HPDE6-E6E7 (cell line): ENCODE measurements at regions not wholly inside any gene's neighbourhood (a gene's known extent, or its start where the extent isn't known, plus 50 kb on each side); places are given as distances from the start of the nearest gene placed in this dataset.

Experiments used
- DNase-seq: peaks from one replicate; pipeline ENCODE4 v3.0.0; 2011; ENCODE audit warnings: missing footprints; ENCODE audit errors: extremely low spot score

GRCh38 chr1:212526111-212526491 lies 82.5 kb upstream of the ATF3 start:
- DNase-seq = no peak

- DNase-seq = no peak
Measured at GRCh38 chr1:212528501-212528900, 80.1 kb upstream of the ATF3 start.

- DNase-seq = no peak
Measured at GRCh38 chr1:212529211-212529741, 79.3 kb upstream of the ATF3 start.

- no peak for DNase-seq
Measured at GRCh38 chr1:212531267-212531666, 77.3 kb upstream of the ATF3 start.

- no peak for DNase-seq
Measured at GRCh38 chr1:212531796-212532195, 76.8 kb upstream of the ATF3 start.

- no peak for DNase-seq
Measured at GRCh38 chr1:212532469-212533147, 76.0 kb upstream of the ATF3 start.

- DNase-seq = no peak
Measured at GRCh38 chr1:212533148-212533517, 75.4 kb upstream of the ATF3 start.

GRCh38 chr1:212536586-212536985 lies 72.0 kb upstream of the ATF3 start:
- no peak for DNase-seq

- DNase-seq = no peak
Measured at GRCh38 chr1:212537610-212538009, 71.0 kb upstream of the ATF3 start.

GRCh38 chr1:212539737-212540430 lies 68.7 kb upstream of the ATF3 start:
- no peak for DNase-seq

- no peak for DNase-seq
Measured at GRCh38 chr1:212542761-212543187, 65.8 kb upstream of the ATF3 start.

- DNase-seq = no peak
Measured at GRCh38 chr1:212544110-212544509, 64.5 kb upstream of the ATF3 start.

GRCh38 chr1:212545941-212546635 lies 62.5 kb upstream of the ATF3 start:
- DNase-seq = no peak

- no peak for DNase-seq
Measured at GRCh38 chr1:212549503-212550017, 59.0 kb upstream of the ATF3 start.

GRCh38 chr1:212551929-212552328 lies 56.6 kb upstream of the ATF3 start:
- DNase-seq = no peak

- DNase-seq = no peak
Measured at GRCh38 chr1:212553676-212554075, 54.9 kb upstream of the ATF3 start.

GRCh38 chr1:212554401-212554800 lies 54.2 kb upstream of the ATF3 start:
- no peak for DNase-seq

GRCh38 chr1:212555426-212555825 lies 53.1 kb upstream of the ATF3 start:
- DNase-seq = no peak

GRCh38 chr1:212556822-212557549 lies 51.6 kb upstream of the ATF3 start:
- no peak for DNase-seq

- no peak for DNase-seq
Measured at GRCh38 chr1:212557739-212558692, 50.5 kb upstream of the ATF3 start.
